ENCODE measurements at regions not wholly inside any gene's neighbourhood (a gene's known extent, or its start where the extent isn't known, plus 50 kb on each side); places are given as distances from the start of the nearest gene placed in this dataset.

- TF ChIP-seq, protein P1, sequence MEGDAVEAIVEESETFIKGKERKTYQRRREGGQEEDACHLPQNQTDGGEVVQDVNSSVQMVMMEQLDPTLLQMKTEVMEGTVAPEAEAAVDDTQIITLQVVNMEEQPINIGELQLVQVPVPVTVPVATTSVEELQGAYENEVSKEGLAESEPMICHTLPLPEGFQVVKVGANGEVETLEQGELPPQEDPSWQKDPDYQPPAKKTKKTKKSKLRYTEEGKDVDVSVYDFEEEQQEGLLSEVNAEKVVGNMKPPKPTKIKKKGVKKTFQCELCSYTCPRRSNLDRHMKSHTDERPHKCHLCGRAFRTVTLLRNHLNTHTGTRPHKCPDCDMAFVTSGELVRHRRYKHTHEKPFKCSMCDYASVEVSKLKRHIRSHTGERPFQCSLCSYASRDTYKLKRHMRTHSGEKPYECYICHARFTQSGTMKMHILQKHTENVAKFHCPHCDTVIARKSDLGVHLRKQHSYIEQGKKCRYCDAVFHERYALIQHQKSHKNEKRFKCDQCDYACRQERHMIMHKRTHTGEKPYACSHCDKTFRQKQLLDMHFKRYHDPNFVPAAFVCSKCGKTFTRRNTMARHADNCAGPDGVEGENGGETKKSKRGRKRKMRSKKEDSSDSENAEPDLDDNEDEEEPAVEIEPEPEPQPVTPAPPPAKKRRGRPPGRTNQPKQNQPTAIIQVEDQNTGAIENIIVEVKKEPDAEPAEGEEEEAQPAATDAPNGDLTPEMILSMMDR (IDR thresholded peaks at IDR 0.05): no peak
- no peak for TF ChIP-seq POLR2A (IDR thresholded peaks at IDR 0.05)
Measured at GRCh38 chr11:98358551-98358950, 662.2 kb upstream of the CNTN5 start.

Measured in esophagus squamous epithelium (tissue), 4 donors.